H1 (cell line): ENCODE measurements at regions not wholly inside any gene's neighbourhood (a gene's known extent, or its start where the extent isn't known, plus 50 kb on each side); places are given as distances from the start of the nearest gene placed in this dataset.

ENCODE experiments used
- ASH2L ChIP-seq: fragments of 200-600, 300-600 bp; sonication (generic); IDR thresholded peaks from one replicate; pipeline ENCODE4 v1.7.1; 2017; ENCODE audit warnings: low read length
- BACH1 ChIP-seq: IDR thresholded peaks from 2 replicates; pipeline ENCODE4 v1.6.1; 2012; ENCODE audit warnings: low read length, improper control_type of control experiment
- BRCA1 ChIP-seq: IDR thresholded peaks from 2 replicates; pipeline ENCODE4 v1.6.1; 2012; ENCODE audit warnings: low read depth, low read length, improper control_type of control experiment
- CEBPB ChIP-seq: IDR thresholded peaks from 2 replicates; pipeline ENCODE4 v1.6.1; 2012; ENCODE audit warnings: low read depth, low read length
- CHD1 ChIP-seq: IDR thresholded peaks from 2 replicates; pipeline ENCODE4 v1.6.1; 2012; ENCODE audit warnings: low read depth, low read length, improper control_type of control experiment
- CTBP2 ChIP-seq: IDR thresholded peaks from 2 replicates; pipeline ENCODE4 v1.7.0; 2011; ENCODE audit warnings: borderline replicate concordance, mild to moderate bottlenecking, moderate library complexity, mixed read lengths, low read length; ENCODE audit not compliant: insufficient read depth, insufficient read length
- EGR1 ChIP-seq: IDR thresholded peaks from 2 replicates; pipeline ENCODE4 v1.6.1; 2011; ENCODE audit warnings: low read depth, low read length, borderline replicate concordance
- EP300 ChIP-seq, 2 experiments: IDR thresholded peaks; 1 replicate in 1 of 2; 2 replicates in 1 of 2; pipeline ENCODE4 v1.6.1; 2011 to 2012; ENCODE audit warnings: low read depth in 2 of 2, low read length in 2 of 2, mild to moderate bottlenecking in 2 of 2, borderline replicate concordance in 1 of 2, inconsistent platforms in 1 of 2, moderate library complexity in 1 of 2
- KDM5A ChIP-seq: fragments of 200-600 bp; IDR thresholded peaks from 2 replicates; pipeline ENCODE4 v1.7.1; 2012; ENCODE audit warnings: mild to moderate bottlenecking, low read length, inconsistent platforms, mixed read lengths
- MAX ChIP-seq: IDR thresholded peaks from 2 replicates; pipeline ENCODE4 v1.6.1; 2012; ENCODE audit warnings: inconsistent platforms
- RNF2 ChIP-seq: fragments of 200-900, 300-1000 bp; sonication (generic); IDR thresholded peaks from 2 replicates; pipeline ENCODE4 v1.7.1; 2016; ENCODE audit warnings: borderline replicate concordance, low read depth, mild to moderate bottlenecking, antibody characterized with exemption, low read length; ENCODE audit not compliant: poor library complexity, severe bottlenecking; ENCODE audit errors: missing control alignments
- RXRA ChIP-seq: IDR thresholded peaks from 2 replicates; pipeline ENCODE4 v1.6.1; 2011; ENCODE audit warnings: low read depth, mild to moderate bottlenecking, low read length, moderate library complexity; ENCODE audit not compliant: insufficient read depth
- SIN3A ChIP-seq, 2 experiments: IDR thresholded peaks in 1 of 2; conservative IDR thresholded peaks in 1 of 2; 2 replicates each; pipeline ENCODE4 v1.6.1; 2011 to 2012; ENCODE audit warnings: low read length in 2 of 2, improper control_type of control experiment in 1 of 2, low read depth in 1 of 2, mild to moderate bottlenecking in 1 of 2
- SP1 ChIP-seq: IDR thresholded peaks from 2 replicates; pipeline ENCODE4 v1.6.1; 2011; ENCODE audit warnings: low read depth, low read length
- SP2 ChIP-seq: IDR thresholded peaks from 2 replicates; pipeline ENCODE4 v1.6.1; 2012; ENCODE audit warnings: mild to moderate bottlenecking, low read length, inconsistent platforms
- SUZ12 ChIP-seq: fragments of 200-600 bp; sonication (generic); IDR thresholded peaks from 2 replicates; pipeline ENCODE4 v1.6.1; 2012; ENCODE audit warnings: mild to moderate bottlenecking, inconsistent platforms, low read length, moderate library complexity, mixed read lengths
- TAF7 ChIP-seq: optimal IDR thresholded peaks from 2 replicates; pipeline ENCODE3; 2011; ENCODE audit warnings: low read depth, mild to moderate bottlenecking, inconsistent platforms, low read length, moderate library complexity, borderline replicate concordance
- TBP ChIP-seq: IDR thresholded peaks from 2 replicates; pipeline ENCODE4 v1.6.1; 2011; ENCODE audit warnings: low read depth, low read length, improper control_type of control experiment
- TEAD4 ChIP-seq: IDR thresholded peaks from 2 replicates; pipeline ENCODE4 v1.6.1; 2012; ENCODE audit warnings: low read depth, low read length, inconsistent platforms, mixed read lengths
- ZNF274 ChIP-seq: IDR thresholded peaks from 2 replicates; pipeline ENCODE4 v1.7.0; 2012; ENCODE audit warnings: low read length, borderline replicate concordance; ENCODE audit errors: extremely low read depth
- TF ChIP-seq, protein P1 (sequence below), 3 experiments: IDR thresholded peaks; 1 replicate in 2 of 3; 2 replicates in 1 of 3; pipeline versions ENCODE4 v1.5.1 to v1.6.1; 2011; ENCODE audit warnings: low read length in 3 of 3, mild to moderate bottlenecking in 3 of 3, inconsistent platforms in 2 of 3, low read depth in 1 of 3, moderate library complexity in 1 of 3; ENCODE audit not compliant: insufficient read depth in 1 of 3; ENCODE audit errors: control extremely low read depth in 1 of 3

DNA sequence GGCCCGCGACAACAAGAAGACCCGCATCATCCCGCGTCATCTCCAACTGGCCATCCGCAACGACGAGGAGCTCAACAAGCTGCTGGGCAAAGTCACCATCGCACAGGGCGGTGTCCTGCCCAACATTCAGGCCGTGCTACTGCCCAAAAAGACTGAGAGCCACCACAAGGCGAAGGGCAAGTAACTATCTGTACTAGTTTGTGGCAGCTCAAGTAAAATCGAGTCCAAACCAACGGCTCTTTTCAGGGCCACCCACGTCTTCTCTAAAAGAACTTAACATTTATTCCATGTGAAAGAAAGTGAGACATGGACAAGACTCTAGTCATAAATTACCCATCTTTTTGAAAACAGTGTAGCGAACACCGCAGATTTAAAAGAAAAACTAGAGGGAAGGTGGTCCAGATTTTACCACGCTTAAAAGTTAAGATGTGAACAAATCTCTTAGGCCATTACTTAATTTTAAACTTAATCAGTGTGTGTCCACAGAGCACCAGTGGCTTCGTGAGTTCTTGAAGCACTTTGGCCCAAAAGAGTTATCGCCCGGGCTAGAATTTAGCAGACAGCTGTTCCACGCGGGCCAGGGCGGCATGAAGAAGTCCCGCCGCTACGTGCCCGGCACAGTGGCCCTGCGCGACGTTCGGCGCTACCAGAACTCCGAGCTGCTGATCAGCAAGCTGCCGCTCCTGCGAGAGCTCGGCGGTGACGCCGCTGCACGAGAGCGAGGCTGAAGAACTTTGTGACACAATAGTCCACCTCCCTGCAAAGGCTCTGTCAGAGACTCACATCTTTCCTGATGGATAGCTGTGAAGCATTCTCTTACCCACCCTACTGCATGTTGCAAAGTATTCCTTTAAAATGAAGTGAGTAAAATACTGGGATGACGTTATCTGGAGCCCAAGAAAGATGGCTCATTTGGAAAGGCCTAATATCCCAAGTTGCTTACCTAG is 113.9 kb upstream of the PRSS16 start (continued):
- TF ChIP-seq RXRA (no peak), EGR1 (no peak), BRCA1 (no peak), CTBP2 (no peak), CEBPB (0 out of 2 replicates have a peak, but pooled peaks have one; percentile 5), KDM5A (no peak), TAF7 (no peak), TBP (no peak; the same call in 1 of the 2 replicates), BACH1 (no peak), ASH2L (peak; percentile 25), SIN3A (conservative IDR thresholded peaks at IDR 0.05 in 1 of 2, IDR thresholded peaks at IDR 0.05 in 1 of 2; ENCODE audit: low read depth in 1 of 2, low read length in 2 of 2) (peak; percentile 8 to 72; a peak in 2 of 4 replicates), EP300 (IDR thresholded peaks at IDR 0.05; ENCODE audit: borderline replicate concordance in 1 of 2, low read depth in 2 of 2, low read length in 2 of 2) (no peak), TEAD4 (no peak), MAX (peak; percentile 51), RNF2 (no peak), ZNF274 (no peak), SP1 (no peak), SUZ12 (no peak), SP2 (no peak), CHD1 (peak; percentile 86)
- TF ChIP-seq, protein P1, sequence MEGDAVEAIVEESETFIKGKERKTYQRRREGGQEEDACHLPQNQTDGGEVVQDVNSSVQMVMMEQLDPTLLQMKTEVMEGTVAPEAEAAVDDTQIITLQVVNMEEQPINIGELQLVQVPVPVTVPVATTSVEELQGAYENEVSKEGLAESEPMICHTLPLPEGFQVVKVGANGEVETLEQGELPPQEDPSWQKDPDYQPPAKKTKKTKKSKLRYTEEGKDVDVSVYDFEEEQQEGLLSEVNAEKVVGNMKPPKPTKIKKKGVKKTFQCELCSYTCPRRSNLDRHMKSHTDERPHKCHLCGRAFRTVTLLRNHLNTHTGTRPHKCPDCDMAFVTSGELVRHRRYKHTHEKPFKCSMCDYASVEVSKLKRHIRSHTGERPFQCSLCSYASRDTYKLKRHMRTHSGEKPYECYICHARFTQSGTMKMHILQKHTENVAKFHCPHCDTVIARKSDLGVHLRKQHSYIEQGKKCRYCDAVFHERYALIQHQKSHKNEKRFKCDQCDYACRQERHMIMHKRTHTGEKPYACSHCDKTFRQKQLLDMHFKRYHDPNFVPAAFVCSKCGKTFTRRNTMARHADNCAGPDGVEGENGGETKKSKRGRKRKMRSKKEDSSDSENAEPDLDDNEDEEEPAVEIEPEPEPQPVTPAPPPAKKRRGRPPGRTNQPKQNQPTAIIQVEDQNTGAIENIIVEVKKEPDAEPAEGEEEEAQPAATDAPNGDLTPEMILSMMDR (IDR thresholded peaks at IDR 0.05; ENCODE audit: control extremely low read depth in 1 of 3, insufficient read depth in 1 of 3, low read depth in 1 of 3, low read length in 3 of 3): no peak
